Occipital lobe (tissue), 1 donor: ENCODE measurements at regions not wholly inside any gene's neighbourhood (a gene's known extent, or its start where the extent isn't known, plus 50 kb on each side); places are given as distances from the start of the nearest gene placed in this dataset.

Experiments
- DNase-seq: peaks from one replicate; lab custom pipeline; 2025; lab: John Stamatoyannopoulos, UW

GRCh38 chr6:157769776-157770426 lies 53.1 kb upstream of the SNX9 start:
- DNase-seq = no peak

GRCh38 chr6:157770946-157771345 lies 52.1 kb upstream of the SNX9 start:
- no peak for DNase-seq

GRCh38 chr6:157772820-157773219 lies 50.2 kb upstream of the SNX9 start:
- no peak for DNase-seq
